GM18526 (cell line): ENCODE measurements at regions not wholly inside any gene's neighbourhood (a gene's known extent, or its start where the extent isn't known, plus 50 kb on each side); places are given as distances from the start of the nearest gene placed in this dataset.

Experiments used
- POLR2A ChIP-seq: IDR thresholded peaks from 3 replicates; pipeline ENCODE4 v1.6.1; 2011; ENCODE audit not compliant: insufficient read length; ENCODE audit errors: extremely low read depth

DNA sequence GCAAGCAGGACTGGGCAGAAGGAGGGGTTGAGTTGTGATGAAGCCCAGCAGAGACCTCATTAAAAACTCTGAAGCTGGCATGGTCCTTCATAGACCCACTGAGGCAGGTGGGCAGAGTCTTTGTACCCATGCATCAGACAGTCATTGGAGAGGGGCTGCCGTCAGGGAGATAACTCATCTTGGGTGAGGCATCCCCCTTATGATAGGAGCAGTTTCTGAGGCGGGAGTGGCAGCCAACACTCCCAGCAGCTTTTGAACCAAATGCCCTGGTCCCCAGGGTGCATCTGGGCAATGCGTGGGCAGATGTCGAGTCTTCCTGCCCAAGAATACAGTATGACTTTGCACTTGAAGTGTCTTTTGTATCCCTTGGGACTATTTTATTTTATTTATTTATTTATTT, 68.1 kb downstream of the HTR5A start:
- no peak for TF ChIP-seq POLR2A

DNA sequence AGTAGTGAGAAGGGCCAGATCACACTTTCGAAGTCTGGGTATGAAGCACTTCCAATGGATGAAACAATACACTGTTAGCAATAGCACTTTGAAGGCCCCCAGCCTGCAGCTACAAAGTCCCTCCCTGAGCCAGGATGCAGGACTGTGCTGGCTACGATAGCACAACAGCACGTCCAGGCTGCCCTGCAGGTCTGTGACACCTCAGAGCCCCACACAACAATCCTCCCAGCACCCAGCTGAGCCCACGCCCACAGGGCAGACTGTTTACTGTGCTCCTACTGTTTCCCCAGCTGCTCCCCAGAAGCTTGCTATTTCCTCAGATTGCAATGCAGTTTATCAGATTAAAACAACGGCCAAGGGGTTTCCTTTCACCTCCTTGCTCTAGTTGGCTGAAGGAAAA, 71.4 kb downstream of the HTR5A start:
- TF ChIP-seq POLR2A = no peak

DNA sequence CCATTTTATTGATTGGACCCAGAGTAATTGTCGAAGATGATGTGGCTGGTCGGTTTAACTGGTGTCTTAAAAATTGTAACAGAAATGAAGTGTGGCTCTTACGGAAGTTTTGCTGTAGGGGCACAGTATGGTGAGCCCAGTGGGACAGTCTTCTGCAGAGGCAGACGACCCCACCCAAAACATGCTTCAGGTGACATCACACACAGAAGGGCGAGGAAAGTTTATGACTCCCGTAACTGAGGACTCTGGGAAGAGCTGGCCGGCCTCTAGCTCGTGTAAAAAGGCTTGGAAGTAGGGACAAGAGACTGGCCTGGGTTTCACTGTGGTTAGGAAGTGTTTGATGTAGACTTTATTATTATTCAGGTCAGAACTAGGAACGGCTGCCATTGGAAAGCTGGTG, 73.3 kb downstream of the HTR5A start:
- no peak for TF ChIP-seq POLR2A

DNA sequence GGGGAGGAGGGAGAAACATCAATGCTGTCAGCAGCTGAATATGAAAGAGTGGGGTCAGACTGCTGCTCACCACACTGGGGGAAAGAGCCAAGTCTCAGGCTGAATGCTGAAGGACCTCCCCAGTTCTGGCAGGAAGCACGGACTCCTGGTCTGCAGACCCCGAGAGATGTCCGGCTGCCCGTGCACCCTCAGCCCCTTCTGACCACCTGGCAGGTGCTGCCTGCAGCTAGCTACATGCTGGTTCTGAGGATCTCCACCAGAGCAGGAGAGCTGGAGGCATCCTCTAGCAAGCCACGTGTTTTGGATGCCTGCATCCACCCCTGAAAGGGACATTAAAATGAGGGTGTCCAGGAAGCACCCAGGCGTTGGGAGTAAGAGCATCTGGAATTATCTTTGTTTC, 74.2 kb downstream of the HTR5A start:
- no peak for TF ChIP-seq POLR2A

DNA sequence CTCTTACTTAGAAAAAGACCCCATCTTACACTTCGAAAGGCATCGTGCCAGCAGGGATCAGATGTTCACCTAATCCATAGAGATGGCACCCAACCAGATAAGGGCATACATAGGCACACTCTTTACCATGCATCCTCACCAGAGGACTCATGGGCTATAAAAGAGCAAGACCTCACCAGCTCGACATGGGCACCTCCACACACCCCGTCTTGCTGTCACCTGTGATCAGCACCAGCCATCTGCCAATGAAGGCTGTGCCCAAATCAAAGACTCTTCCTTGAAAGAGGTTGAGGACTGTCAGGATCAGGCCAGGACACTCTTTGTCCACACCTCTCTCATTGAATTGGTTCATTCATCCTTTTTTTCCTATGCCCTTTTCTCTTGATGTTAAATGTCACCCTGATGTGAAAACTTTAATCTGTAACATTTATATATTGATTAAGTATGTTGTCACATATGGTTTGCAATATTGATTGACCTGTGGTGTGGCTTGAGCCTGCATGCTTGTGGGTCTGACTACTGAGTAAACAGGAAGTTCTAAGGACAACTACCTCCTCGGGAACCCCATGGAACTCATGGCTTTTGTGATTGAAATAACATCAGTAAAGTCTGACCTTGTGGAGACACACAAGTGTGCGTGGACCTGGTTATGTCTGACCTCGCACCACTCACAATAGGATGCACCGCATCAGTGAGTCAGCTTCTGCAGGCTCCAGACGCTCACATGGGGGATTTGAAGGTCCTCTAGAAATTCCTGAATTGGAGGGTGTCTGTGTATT, 75.5 kb downstream of the HTR5A start:
- TF ChIP-seq POLR2A = no peak

DNA sequence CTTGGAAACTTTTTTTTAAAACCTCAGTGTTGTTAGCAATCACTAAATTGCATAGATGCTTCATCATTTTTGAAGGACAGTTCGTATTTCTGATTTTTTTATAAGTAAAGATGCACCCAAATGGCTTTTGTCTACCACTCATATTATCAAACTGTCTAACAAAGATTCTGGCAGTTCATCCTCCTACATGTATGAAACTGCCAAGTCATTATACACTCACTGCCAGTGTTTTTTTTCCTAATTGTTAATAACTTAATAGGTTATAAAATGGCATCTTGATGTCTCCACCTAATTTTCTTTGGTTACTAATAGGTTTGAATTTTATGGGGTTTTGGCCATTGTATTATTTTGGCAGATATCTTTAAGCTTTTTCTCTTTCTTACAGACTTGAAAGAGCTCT, 77.0 kb downstream of the HTR5A start:
- TF ChIP-seq POLR2A = no peak

DNA sequence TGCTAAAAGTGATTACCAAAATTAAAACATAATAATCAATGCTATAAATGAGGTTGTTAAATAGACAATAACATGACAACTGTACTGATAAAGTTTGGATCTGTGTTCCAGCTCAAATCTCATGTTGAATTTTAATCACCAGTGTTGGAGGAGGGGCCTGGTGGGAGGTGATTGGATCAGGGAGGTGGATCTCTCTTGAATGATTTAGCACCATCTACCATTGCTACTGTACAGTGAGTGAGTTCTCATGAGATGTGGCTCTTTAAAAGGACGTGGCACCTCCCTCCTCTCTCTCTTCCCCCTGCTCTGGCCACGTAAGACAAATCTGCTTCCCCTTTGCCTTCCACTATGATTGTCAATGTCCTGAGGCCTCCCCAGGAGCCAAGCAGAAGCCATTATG, 77.5 kb downstream of the HTR5A start:
- TF ChIP-seq POLR2A = no peak

DNA sequence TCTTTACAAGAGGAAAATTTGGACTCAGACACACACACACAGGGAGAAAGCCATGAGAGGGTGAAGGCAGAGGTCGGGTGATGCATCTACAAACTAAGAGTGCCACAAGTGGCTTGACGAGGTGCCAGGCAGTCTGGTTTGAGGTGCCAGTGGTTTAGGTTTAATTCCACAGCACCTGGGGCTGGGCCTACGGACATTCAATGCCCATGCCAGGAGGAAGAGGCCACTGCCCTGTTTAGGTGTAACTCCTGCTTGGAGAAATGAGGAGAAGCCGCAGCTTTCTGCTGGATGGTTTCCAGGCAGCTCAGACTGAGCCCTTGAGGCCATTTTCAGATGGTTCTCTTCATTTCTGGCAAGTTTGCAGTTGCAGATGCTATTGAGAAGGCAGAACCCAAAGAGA, 83.6 kb downstream of the HTR5A start:
- TF ChIP-seq POLR2A = no peak

DNA sequence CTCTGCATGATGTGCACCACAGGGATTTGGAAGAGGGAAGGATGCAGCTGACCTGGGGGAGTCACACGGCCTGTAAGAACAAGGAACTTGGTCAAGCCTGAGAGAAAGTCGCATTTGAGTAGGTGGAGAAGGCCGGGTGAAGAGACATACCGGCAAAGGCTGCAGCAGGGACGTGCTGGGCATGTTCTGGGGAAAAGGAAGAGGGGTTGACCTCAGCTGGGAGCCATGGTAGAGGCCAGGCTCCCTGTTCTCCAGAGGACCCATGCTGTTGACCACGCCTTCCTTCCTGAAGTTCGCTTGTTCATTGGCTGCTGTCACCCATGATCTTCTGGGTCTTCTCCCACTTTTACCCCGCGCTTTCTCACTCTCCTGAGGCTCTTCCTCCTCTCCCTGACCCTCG, 84.5 kb downstream of the HTR5A start:
- TF ChIP-seq POLR2A = no peak

DNA sequence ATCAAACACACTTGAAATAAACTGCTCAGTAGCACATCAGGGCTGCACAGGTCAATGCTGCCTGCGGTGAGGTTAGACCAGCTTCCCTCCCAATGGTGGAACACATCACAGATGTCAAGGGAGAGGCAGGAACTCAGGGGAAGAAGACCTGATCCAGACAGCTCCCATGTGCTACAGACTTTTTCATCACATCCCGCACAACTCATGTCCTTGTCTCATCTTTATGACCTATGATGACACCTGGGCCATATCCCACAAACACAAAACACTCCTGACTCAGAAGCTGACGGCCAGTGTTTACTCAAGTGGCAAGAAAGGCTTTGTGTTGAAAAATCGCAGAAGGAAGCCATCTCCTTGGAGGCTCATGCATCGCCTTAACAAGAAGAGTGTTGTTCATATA, 91.6 kb downstream of the HTR5A start:
- no peak for TF ChIP-seq POLR2A

DNA sequence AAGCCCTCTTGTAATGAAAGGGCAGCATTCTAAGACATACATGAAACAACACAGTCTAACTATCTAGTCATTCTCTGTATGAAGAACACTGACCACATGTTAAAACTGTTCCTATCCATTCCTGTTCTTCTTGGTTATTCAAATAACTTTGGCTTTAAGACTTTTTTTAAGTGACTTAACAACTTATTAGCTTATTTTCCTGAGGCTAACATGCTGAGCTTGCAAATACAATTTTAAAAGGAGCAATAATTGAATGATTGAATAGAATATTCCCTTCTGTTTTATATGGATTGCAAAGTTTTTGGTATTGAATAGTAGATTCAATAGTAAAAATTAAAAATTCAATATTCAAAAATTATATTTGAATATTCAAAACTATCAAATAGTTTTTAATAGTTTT, 92.3 kb downstream of the HTR5A start:
- TF ChIP-seq POLR2A = no peak

DNA sequence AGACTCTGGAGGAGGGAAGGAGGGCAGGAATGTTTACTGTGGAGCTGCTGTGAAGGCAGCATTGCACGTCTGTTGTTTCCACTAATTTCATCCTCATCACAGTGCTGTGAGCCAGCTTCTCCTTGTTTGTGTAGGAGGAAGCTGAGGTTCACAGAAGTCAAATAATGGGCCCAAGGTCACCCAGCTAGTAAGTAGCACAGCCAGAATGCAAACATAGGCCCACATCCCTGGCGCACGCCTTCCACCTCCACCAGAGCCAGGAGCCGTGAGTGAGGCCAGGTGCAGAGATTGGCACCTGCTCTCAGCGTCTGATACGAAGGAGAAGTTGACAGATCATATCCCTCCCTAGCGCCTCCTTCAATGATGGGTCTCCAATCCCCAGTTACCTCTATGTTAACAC, 93.6 kb downstream of the HTR5A start:
- TF ChIP-seq POLR2A = no peak

DNA sequence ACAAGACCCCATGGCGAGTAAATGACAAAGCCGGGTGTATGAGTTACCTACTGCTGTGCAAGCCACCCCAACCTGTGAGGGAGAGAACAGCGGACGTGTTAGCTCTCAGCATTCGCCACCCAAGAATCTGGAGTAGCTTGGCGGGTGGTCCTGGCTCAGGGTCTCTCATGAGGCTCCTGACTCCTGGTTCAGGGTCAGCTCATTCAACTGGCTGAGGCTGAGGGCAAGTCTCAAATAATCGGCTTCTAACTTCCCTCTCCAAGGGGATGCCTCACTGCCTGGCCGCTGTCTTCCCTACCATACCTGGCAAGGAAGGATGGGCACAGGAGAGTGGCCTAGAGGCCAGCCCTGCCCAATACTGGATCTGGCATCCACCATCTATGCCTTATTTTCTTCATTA, 94.2 kb downstream of the HTR5A start:
- no peak for TF ChIP-seq POLR2A

DNA sequence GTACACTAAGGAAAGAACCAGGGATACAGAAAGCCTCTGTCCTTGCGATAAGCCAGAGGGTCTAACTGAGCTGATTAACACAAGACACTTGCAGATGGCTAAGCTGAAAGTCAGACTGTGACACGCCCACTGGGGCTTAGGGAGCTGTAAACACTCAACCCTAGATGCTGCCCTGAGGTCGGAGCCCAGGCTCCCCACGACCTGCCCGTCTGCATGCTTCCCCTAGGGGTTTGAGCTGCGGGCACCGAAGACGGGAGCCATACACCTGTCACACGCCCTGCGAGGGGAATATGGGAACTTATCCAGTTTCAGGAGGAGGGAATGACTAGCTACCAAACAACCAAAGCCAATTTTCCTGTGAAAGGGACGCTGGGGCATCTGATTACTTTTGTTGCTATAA, 96.0 kb downstream of the HTR5A start:
- TF ChIP-seq POLR2A = no peak

DNA sequence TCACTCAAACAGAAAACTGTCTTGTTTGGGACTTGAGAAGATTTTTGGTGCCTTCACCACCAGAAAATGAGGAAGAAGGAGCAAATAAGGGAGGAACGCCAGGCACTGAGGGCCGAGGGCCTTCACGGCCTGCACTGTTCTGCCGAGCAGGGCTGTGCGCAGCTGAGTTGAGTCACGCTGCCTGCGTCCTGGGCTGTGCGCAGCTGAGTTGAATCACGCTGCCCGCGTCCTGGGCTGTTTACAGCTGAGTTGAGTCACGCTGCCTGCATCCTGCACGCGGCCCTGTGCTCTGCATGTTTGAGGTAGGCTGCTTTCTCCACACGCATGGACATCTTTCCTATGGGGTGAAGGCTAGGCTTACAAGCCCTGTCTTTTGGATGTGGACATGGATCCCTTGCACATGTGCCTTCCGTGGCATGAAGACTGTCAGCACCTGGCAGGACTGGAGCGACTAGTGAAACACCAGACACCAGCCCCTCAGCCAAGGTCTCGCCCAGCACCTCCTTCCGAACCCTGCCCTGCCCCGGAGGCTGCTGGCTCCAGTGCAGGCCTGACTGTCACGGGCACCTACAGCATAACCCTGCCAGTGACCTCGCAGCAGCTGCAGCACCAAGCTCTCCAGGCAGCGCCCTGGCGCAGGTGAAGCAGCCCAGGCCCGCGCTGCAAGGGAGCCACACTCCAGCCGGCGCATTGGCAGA, 96.7 kb downstream of the HTR5A start:
- TF ChIP-seq POLR2A = no peak

DNA sequence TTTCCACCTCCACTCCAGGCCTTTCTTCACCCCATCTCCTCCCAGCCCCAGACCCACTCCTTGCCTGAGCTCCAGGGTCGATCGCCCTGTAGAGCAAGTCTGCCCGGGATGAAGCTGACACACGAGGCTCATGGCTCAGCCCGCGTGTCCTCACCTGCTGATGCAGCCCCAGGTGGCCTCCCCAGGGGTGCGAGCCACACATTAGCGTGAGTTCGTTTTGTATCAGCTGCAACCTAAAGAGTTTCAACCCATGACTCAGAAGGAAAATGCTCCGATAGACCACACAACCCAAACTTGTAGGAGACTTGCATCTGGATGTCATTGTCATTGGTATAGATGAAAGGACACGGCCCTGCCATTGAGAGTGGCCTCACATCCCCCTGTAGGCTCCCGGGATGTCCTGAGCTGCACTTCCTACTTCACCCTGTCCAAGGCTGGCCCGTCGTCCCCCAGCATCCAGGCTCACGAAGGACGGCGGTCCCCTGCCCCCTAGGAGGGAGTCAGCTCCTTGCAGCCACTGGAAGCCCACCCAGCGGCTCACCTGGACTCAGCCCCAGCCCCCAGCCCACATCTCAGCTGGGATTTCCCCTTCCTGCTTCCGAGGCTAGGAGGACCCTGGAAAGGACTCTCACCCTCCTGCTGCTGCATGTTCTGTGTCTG, 97.7 kb downstream of the HTR5A start:
- TF ChIP-seq POLR2A = no peak
